B cell (primary cell): ENCODE measurements at regions not wholly inside any gene's neighbourhood (a gene's known extent, or its start where the extent isn't known, plus 50 kb on each side); places are given as distances from the start of the nearest gene placed in this dataset.

Experiments used
- ATAC-seq: fragments of 200-7000 bp; cut with Tn5 transposase; one replicate; pipeline ENCODE4 v1.10.0; 2021; ENCODE audit warnings: low read depth, mild to moderate bottlenecking, moderate number of reproducible peaks, moderate library complexity
- CTCF ChIA-PET: fragments of 350-600 bp; sonication (Branson Sonifier 250); formaldehyde crosslinking; loops from one replicate; lab custom pipeline; 2021; ENCODE audit warnings: antibody characterized with exemption, inconsistent platforms; lab: Charles Lee
- POLR2A ChIA-PET: fragments of 350-600 bp; sonication (Branson Sonifier 250); formaldehyde crosslinking; loops from one replicate; lab custom pipeline; 2021; ENCODE audit warnings: antibody characterized with exemption; lab: Charles Lee
- DNase-seq: peaks from one replicate; pipeline ENCODE4 v3.0.0; 2013
- H2AFZ ChIP-seq: 2 replicates; pipeline ENCODE4 v1.6.1; 2012; ENCODE audit warnings: mild to moderate bottlenecking, low read depth, low read length; ENCODE audit not compliant: insufficient read depth, poor library complexity, severe bottlenecking
- H3K27ac ChIP-seq, 2 donors: 1 replicate in 1 of 2; 2 replicates in 1 of 2; pipeline ENCODE4 v1.5.1; 2012 to 2013; ENCODE audit warnings: low read length in 2 of 2, mild to moderate bottlenecking in 2 of 2, moderate library complexity in 1 of 2
- H3K27me3 ChIP-seq, 4 experiments: fragments of 200-600 bp in 1 of 4; sonication (generic) in 1 of 4; replicated peaks in 1 of 4; 1 replicate in 2 of 4; 2 replicates in 2 of 4; pipeline versions ENCODE4 v1.6.1 to v1.7.0; 2013 to 2016; ENCODE audit warnings: low read length in 3 of 4, mild to moderate bottlenecking in 2 of 4, mixed read lengths in 1 of 4, moderate library complexity in 1 of 4; ENCODE audit not compliant: insufficient read depth in 4 of 4, control insufficient read depth in 3 of 4; ENCODE audit errors: control extremely low read depth in 1 of 4
- H3K36me3 ChIP-seq, 2 experiments: replicated peaks in 1 of 2; 1 replicate in 1 of 2; 2 replicates in 1 of 2; pipeline versions ENCODE4 v1.6.1 to v1.7.1; 2013; ENCODE audit warnings: low read length in 1 of 2; ENCODE audit not compliant: insufficient read depth in 2 of 2, control insufficient read depth in 1 of 2; ENCODE audit errors: control extremely low read depth in 1 of 2, extremely low read depth in 1 of 2
- H3K4me1 ChIP-seq, 2 donors: fragments of 200-600 bp in 1 of 2; sonication (generic) in 1 of 2; 1 replicate in 1 of 2; 2 replicates in 1 of 2; pipeline versions ENCODE4 v1.5.1 to v1.6.1; 2013 to 2017; ENCODE audit warnings: low read length in 2 of 2; ENCODE audit not compliant: control insufficient read depth in 2 of 2, insufficient read depth in 2 of 2
- H3K4me2 ChIP-seq: replicated peaks from 2 replicates; pipeline ENCODE3; 2012; ENCODE audit warnings: mild to moderate bottlenecking, low read depth, low read length; ENCODE audit not compliant: poor library complexity, severe bottlenecking
- H3K4me3 ChIP-seq, 5 experiments: fragments of 200-600 bp in 1 of 5; sonication (generic) in 1 of 5; 1 replicate in 3 of 5; 2 replicates in 2 of 5; pipeline versions ENCODE4 v1.5.1 to v1.7.0; 2011 to 2016; ENCODE audit warnings: low read length in 4 of 5, mild to moderate bottlenecking in 4 of 5, low read depth in 2 of 5, control low read depth in 1 of 5, moderate library complexity in 1 of 5; ENCODE audit not compliant: insufficient read depth in 1 of 5; ENCODE audit errors: control extremely low read depth in 1 of 5, extremely low read depth in 1 of 5
- H3K79me2 ChIP-seq: fragments of 200-600 bp; sonication (generic); one replicate; pipeline ENCODE4 v1.6.0; 2016; ENCODE audit warnings: low read length; ENCODE audit not compliant: control insufficient read depth, insufficient read depth
- H3K9ac ChIP-seq: fragments of 200-600 bp; sonication (generic); 2 replicates; pipeline ENCODE4 v1.6.1; 2017; ENCODE audit warnings: mild to moderate bottlenecking, low read length, moderate library complexity
- H3K9me3 ChIP-seq, 3 donors: one replicate each; pipeline versions ENCODE4 v1.6.1 to v1.7.1; 2013; ENCODE audit warnings: low read length in 2 of 3; ENCODE audit not compliant: control insufficient read depth in 2 of 3, insufficient read depth in 1 of 3; ENCODE audit errors: control extremely low read depth in 1 of 3
- H4K20me1 ChIP-seq: 2 replicates; pipeline ENCODE4 v1.6.0; 2012; ENCODE audit warnings: mild to moderate bottlenecking, low read length; ENCODE audit not compliant: insufficient read depth, control insufficient read depth, poor library complexity, severe bottlenecking
- H3K27ac Mint-ChIP-seq: one replicate; pipeline ENCODE4 v1.8.0; 2021; ENCODE audit warnings: mixed read lengths
- H3K27me3 Mint-ChIP-seq: one replicate; pipeline ENCODE4 v1.8.0; 2021; ENCODE audit warnings: mixed read lengths
- H3K4me1 Mint-ChIP-seq: one replicate; pipeline ENCODE4 v1.8.0; 2021; ENCODE audit warnings: mixed read lengths
- H3K4me3 Mint-ChIP-seq: one replicate; pipeline ENCODE4 v1.8.0; 2021; ENCODE audit warnings: mixed read lengths
- H3K9me3 Mint-ChIP-seq: one replicate; pipeline ENCODE4 v1.8.0; 2022; ENCODE audit warnings: mixed read lengths; ENCODE audit not compliant: insufficient read depth
- EZH2 ChIP-seq: IDR thresholded peaks from 2 replicates; pipeline ENCODE4 v1.6.1; 2012; ENCODE audit warnings: borderline replicate concordance, low read depth, mild to moderate bottlenecking, moderate library complexity, low read length; ENCODE audit not compliant: insufficient read depth, poor library complexity, severe bottlenecking
- WGBS: methylation state at CpG from one replicate; pipeline ENCODE4 v1.1.5; 2013; ENCODE audit warnings: missing lambda C conversion rate; ENCODE audit not compliant: insufficient coverage; 5-methylcytosine and 5-hydroxymethylcytosine counted together
- intact Hi-C: fragments of 100-400 bp; cut with micrococcal nuclease; formaldehyde crosslinking; loops from one replicate; pipeline ENCODE4 v1.10.0; 2022
- TF ChIP-seq, protein P1 (sequence below): fragments of 200-600 bp; IDR thresholded peaks from one replicate; pipeline ENCODE4 v1.8.0; 2022; ENCODE audit warnings: antibody characterized with exemption, mild to moderate bottlenecking

DNA sequence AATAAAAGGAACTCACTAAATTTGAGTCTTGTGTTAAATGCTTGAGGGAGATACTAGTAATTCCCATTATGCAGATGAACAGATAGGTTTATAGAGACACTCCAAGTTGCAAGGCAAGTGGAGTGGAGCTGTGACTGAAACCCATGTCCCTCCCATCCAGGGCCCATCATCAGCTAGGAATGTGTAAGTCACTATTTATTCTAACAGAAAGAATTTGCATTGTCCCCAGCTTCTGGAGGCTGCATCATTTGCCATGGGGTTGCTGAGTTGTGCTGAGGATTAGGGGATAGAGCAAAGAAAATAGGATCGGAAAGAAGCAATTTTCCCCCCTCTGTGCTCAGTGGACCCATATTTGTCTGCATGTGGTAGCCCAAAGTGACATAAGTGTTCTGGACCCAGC lies 197.4 kb upstream of the RGMA start:
- TF ChIP-seq, protein P1, sequence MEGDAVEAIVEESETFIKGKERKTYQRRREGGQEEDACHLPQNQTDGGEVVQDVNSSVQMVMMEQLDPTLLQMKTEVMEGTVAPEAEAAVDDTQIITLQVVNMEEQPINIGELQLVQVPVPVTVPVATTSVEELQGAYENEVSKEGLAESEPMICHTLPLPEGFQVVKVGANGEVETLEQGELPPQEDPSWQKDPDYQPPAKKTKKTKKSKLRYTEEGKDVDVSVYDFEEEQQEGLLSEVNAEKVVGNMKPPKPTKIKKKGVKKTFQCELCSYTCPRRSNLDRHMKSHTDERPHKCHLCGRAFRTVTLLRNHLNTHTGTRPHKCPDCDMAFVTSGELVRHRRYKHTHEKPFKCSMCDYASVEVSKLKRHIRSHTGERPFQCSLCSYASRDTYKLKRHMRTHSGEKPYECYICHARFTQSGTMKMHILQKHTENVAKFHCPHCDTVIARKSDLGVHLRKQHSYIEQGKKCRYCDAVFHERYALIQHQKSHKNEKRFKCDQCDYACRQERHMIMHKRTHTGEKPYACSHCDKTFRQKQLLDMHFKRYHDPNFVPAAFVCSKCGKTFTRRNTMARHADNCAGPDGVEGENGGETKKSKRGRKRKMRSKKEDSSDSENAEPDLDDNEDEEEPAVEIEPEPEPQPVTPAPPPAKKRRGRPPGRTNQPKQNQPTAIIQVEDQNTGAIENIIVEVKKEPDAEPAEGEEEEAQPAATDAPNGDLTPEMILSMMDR, result no peak
- no peak overlapping the region for H3K4me2 ChIP-seq
- H3K4me3 ChIP-seq, result no peak overlapping the region
- no peak overlapping the region for H3K27ac Mint-ChIP-seq
- no peaks in the 10 kb centered on the region for H3K4me1 ChIP-seq
- no peaks in the 10 kb centered on the region for H4K20me1 ChIP-seq
- H2AFZ ChIP-seq, result no peak overlapping the region
- intact Hi-C loops, result no loop called here
- H3K36me3 ChIP-seq, result no peaks in the 10 kb centered on the region
- peaks cover 0 to 2% (median 0%) of the 10 kb centered on the region in 4 experiments for H3K27me3 ChIP-seq
- POLR2A ChIA-PET, result no interaction called here
- H3K27ac ChIP-seq, result no peak overlapping the region
- no peak for DNase-seq
- no peak overlapping the region for H3K9ac ChIP-seq
- no peaks in the 10 kb centered on the region for H3K27me3 Mint-ChIP-seq
- H3K9me3 Mint-ChIP-seq, result no peaks in the 10 kb centered on the region
- no peaks in the 10 kb centered on the region for H3K4me1 Mint-ChIP-seq
- CTCF ChIA-PET, result no interaction called here
- H3K79me2 ChIP-seq, result no peaks in the 10 kb centered on the region
- H3K9me3 ChIP-seq, result peaks cover 0 to 2% (median 0%) of the 10 kb centered on the region in 3 donors
- 100% methylated on average over 1 of the region's 1 CpG for WGBS
- no peak for ATAC-seq
- no peak overlapping the region for H3K4me3 Mint-ChIP-seq

GRCh38 chr15:93283854-93284253 lies 194.8 kb upstream of the RGMA start:
- no peaks in the 10 kb centered on the region for H3K4me1 ChIP-seq
- CTCF ChIA-PET, result no interaction called here
- 73% methylated on average over 4 of the region's 4 CpGs for WGBS

More at GRCh38 chr15:93283854-93284253, 194.8 kb upstream of the RGMA start:
- Mint-ChIP-seq H3K4me3 (no peak overlapping the region), H3K27ac (no peak overlapping the region), H3K27me3 (peaks cover 9% of the 10 kb centered on the region), H3K4me1 (no peaks in the 10 kb centered on the region), H3K9me3 (no peaks in the 10 kb centered on the region)
- Histone ChIP-seq H2AFZ (no peak overlapping the region), H3K79me2 (no peaks in the 10 kb centered on the region), H3K9me3 (no peaks in the 10 kb centered on the region), H3K4me2 (no peak overlapping the region), H3K9ac (no peak overlapping the region), H3K27ac (no peak overlapping the region), H4K20me1 (no peaks in the 10 kb centered on the region), H3K27me3 (no peaks in the 10 kb centered on the region), H3K4me3 (no peak overlapping the region), H3K36me3 (no peaks in the 10 kb centered on the region)
- POLR2A ChIA-PET, result no interaction called here
- DNase-seq, result no peak
- ATAC-seq, result no peak
- intact Hi-C loops, result no loop called here
- no peak for TF ChIP-seq EZH2
- TF ChIP-seq, protein P1, result no peak
